Lung (tissue), 11 donors: ENCODE measurements at regions not wholly inside any gene's neighbourhood (a gene's known extent, or its start where the extent isn't known, plus 50 kb on each side); places are given as distances from the start of the nearest gene placed in this dataset.

Source experiments
- ATAC-seq: fragments of 200-7000 bp; cut with Tn5 transposase; one replicate; pipeline ENCODE4 v1.9.1; 2020; ENCODE audit warnings: moderate number of reproducible peaks; ENCODE audit not compliant: insufficient read depth, low FRiP score
- DNase-seq, 3 donors: peaks; one replicate each; pipeline ENCODE4 v3.0.0-alpha.2; 2013 to 2017
- H3K27ac ChIP-seq, 2 donors: one replicate each; pipeline ENCODE4 v1.5.1; 2013; ENCODE audit warnings: mild to moderate bottlenecking in 2 of 2, moderate library complexity in 2 of 2, control low read depth in 1 of 2, inconsistent platforms in 1 of 2, low read depth in 1 of 2, low read length in 1 of 2
- H3K27me3 ChIP-seq, 3 donors: one replicate each; pipeline ENCODE4 v1.5.1; 2013; ENCODE audit warnings: low read length in 2 of 3; ENCODE audit not compliant: control insufficient read depth in 3 of 3, insufficient read depth in 3 of 3
- H3K36me3 ChIP-seq, 4 donors: one replicate each; pipeline ENCODE4 v1.5.1; 2013; ENCODE audit warnings: low read length in 4 of 4, mild to moderate bottlenecking in 1 of 4, moderate library complexity in 1 of 4; ENCODE audit not compliant: control insufficient read depth in 4 of 4, insufficient read depth in 4 of 4
- H3K4me1 ChIP-seq, 5 donors: one replicate each; pipeline ENCODE4 v1.5.1; 2013; ENCODE audit warnings: low read length in 5 of 5, mild to moderate bottlenecking in 2 of 5, moderate library complexity in 1 of 5; ENCODE audit not compliant: control insufficient read depth in 5 of 5, insufficient read depth in 5 of 5
- H3K4me3 ChIP-seq: one replicate; pipeline ENCODE4 v1.5.1; 2013; ENCODE audit warnings: mild to moderate bottlenecking, control low read depth, moderate library complexity
- H3K9ac ChIP-seq, 2 donors: one replicate each; pipeline ENCODE4 v1.5.1; 2013; ENCODE audit warnings: low read length in 2 of 2, control low read depth in 1 of 2; ENCODE audit not compliant: insufficient read depth in 1 of 2
- H3K9me3 ChIP-seq, 4 donors: one replicate each; pipeline ENCODE4 v1.5.1; 2013; ENCODE audit warnings: low read length in 3 of 4, mild to moderate bottlenecking in 1 of 4, moderate library complexity in 1 of 4; ENCODE audit not compliant: control insufficient read depth in 4 of 4, insufficient read depth in 3 of 4
- CTCF ChIP-seq: IDR thresholded peaks from 2 replicates; pipeline ENCODE4 v1.5.1; 2012; ENCODE audit warnings: mild to moderate bottlenecking; ENCODE audit errors: control extremely low read depth, extremely low read depth
- WGBS, 2 donors: extraction: QIAGEN DNeasy Blood & Tissue Kit; methylation state at CpG; one replicate each; pipeline ENCODE4 v1.1.7; 2013; 5-methylcytosine and 5-hydroxymethylcytosine counted together
- donor health status: control.
- donor health status: control.
- donor health status: Bipolar disorder and iron deficiency.
- donor health status: healthy.
- donor health status: DM: yes; HTN: yes; CAD: no.

GRCh38 chr4:12519426-12519825 is 964.7 kb downstream of the RAB28 start:
- Histone ChIP-seq H3K9ac (no peak overlapping the region), H3K4me3 (no peak overlapping the region), H3K27ac (no peak overlapping the region), H3K27me3 (no peaks in the 10 kb centered on the region), H3K36me3 (no peaks in the 10 kb centered on the region), H3K4me1 (no peaks in the 10 kb centered on the region), H3K9me3 (peaks cover 0 to 10% (median 0%) of the 10 kb centered on the region in 4 donors)
- no peak for TF ChIP-seq CTCF
- DNase-seq (no peak), ATAC-seq (no peak)

- H3K9ac ChIP-seq = no peak overlapping the region
- no peaks in the 10 kb centered on the region for H3K27me3 ChIP-seq
- no peaks in the 10 kb centered on the region for H3K9me3 ChIP-seq
- no peak overlapping the region for H3K27ac ChIP-seq
- DNase-seq (no peak), ATAC-seq (no peak)
- H3K36me3 ChIP-seq = no peaks in the 10 kb centered on the region
- TF ChIP-seq CTCF = no peak
- H3K4me3 ChIP-seq = no peak overlapping the region
- no peaks in the 10 kb centered on the region for H3K4me1 ChIP-seq
- WGBS, 2 donors = 81 to 88% methylated on average over 2 of the region's 2 CpGs
Observed at GRCh38 chr4:12507868-12508481, 976.2 kb downstream of the RAB28 start.

- Histone ChIP-seq H3K4me3 (no peak overlapping the region), H3K27me3 (no peaks in the 10 kb centered on the region), H3K27ac (no peak overlapping the region), H3K4me1 (peaks cover 0 to 2% (median 0%) of the 10 kb centered on the region in 5 donors), H3K9me3 (no peaks in the 10 kb centered on the region), H3K9ac (no peak overlapping the region), H3K36me3 (no peaks in the 10 kb centered on the region)
- no peak for TF ChIP-seq CTCF
- ATAC-seq = no peak
- no peak for DNase-seq
Observed at GRCh38 chr4:12500409-12500808, 983.7 kb downstream of the RAB28 start.

- DNase-seq = peak in 1 of 3 donors; percentile 23
Observed at GRCh38 chr4:12499693-12500092, 984.4 kb downstream of the RAB28 start.

More at GRCh38 chr4:12499693-12500092, 984.4 kb downstream of the RAB28 start:
- Histone ChIP-seq H3K27ac (peak overlapping the region in 1 of 2 donors; percentile 9), H3K4me1 (peaks cover 0 to 2% (median 0%) of the 10 kb centered on the region in 5 donors), H3K27me3 (no peaks in the 10 kb centered on the region), H3K36me3 (no peaks in the 10 kb centered on the region), H3K9ac (no peak overlapping the region), H3K9me3 (no peaks in the 10 kb centered on the region), H3K4me3 (no peak overlapping the region)
- no peak for TF ChIP-seq CTCF
- ATAC-seq = no peak
- 54 to 60% methylated on average over 2 of the region's 2 CpGs for WGBS, 2 donors
